GM12878 (cell line): ENCODE measurements at regions not wholly inside any gene's neighbourhood (a gene's known extent, or its start where the extent isn't known, plus 50 kb on each side); places are given as distances from the start of the nearest gene placed in this dataset.

Experiments
- CHD2 ChIP-seq: IDR thresholded peaks from 2 replicates; pipeline ENCODE4 v1.6.1; 2011; ENCODE audit warnings: low read depth, low read length, improper control_type of control experiment, borderline replicate concordance
- EZH2 ChIP-seq: IDR thresholded peaks from 2 replicates; pipeline ENCODE4 v1.6.1; 2012; ENCODE audit warnings: low read depth, mild to moderate bottlenecking, control low read depth, inconsistent platforms, low read length, borderline replicate concordance; ENCODE audit not compliant: control insufficient read depth
- POLR2A ChIP-seq: IDR thresholded peaks from 2 replicates; pipeline ENCODE4 v1.6.1; 2011; ENCODE audit warnings: low read depth, mild to moderate bottlenecking, low read length
- POLR2AphosphoS5 ChIP-seq: IDR thresholded peaks from 2 replicates; pipeline ENCODE4 v1.6.1; 2011; ENCODE audit warnings: mild to moderate bottlenecking, low read length, inconsistent platforms
- RFX5 ChIP-seq: IDR thresholded peaks from 2 replicates; pipeline ENCODE4 v1.6.1; 2011; ENCODE audit warnings: low read depth, low read length, improper control_type of control experiment
- SPI1 ChIP-seq: IDR thresholded peaks from 2 replicates; pipeline ENCODE4 v1.6.1; 2011; ENCODE audit warnings: low read depth, mild to moderate bottlenecking, low read length, moderate library complexity, borderline replicate concordance; ENCODE audit not compliant: insufficient read depth
- SREBF2 ChIP-seq: IDR thresholded peaks from 2 replicates; pipeline ENCODE4 v1.6.1; 2012; ENCODE audit warnings: mild to moderate bottlenecking, low read length
- SUZ12 ChIP-seq: fragments of 200-600 bp; sonication (generic); IDR thresholded peaks from one replicate; pipeline ENCODE4 v1.6.1; 2018; ENCODE audit warnings: antibody characterized with exemption, mild to moderate bottlenecking; ENCODE audit not compliant: unreplicated experiment
- TAF1 ChIP-seq: IDR thresholded peaks from 2 replicates; pipeline ENCODE4 v1.6.1; 2011; ENCODE audit warnings: mild to moderate bottlenecking, low read depth, low read length, borderline replicate concordance
- YY1 ChIP-seq: IDR thresholded peaks from 2 replicates; pipeline ENCODE4 v1.6.1; 2011; ENCODE audit warnings: low read depth, mild to moderate bottlenecking, low read length
- TF ChIP-seq, protein P1 (sequence below), 3 experiments: IDR thresholded peaks in 2 of 3; conservative IDR thresholded peaks in 1 of 3; 2 replicates each; pipeline ENCODE4 v1.5.1; 2011; ENCODE audit warnings: low read depth in 3 of 3, low read length in 3 of 3, mild to moderate bottlenecking in 3 of 3, control low read depth in 2 of 3, moderate library complexity in 2 of 3, inconsistent platforms in 1 of 3, mixed read lengths in 1 of 3; ENCODE audit not compliant: control insufficient read depth in 2 of 3, insufficient read depth in 1 of 3; ENCODE audit errors: extremely low read depth in 1 of 3
- TF ChIP-seq, protein P2 (sequence below): IDR thresholded peaks from 2 replicates; pipeline ENCODE4 v1.6.1; 2011; ENCODE audit warnings: mild to moderate bottlenecking, low read depth, low read length, moderate library complexity; ENCODE audit not compliant: insufficient replicate concordance

- TF ChIP-seq POLR2AphosphoS5 (no peak), CHD2 (no peak), POLR2A (no peak), SREBF2 (no peak), SUZ12 (no peak), SPI1 (no peak), RFX5 (no peak), TAF1 (no peak), EZH2 (no peak), YY1 (no peak)
- TF ChIP-seq, protein P1, sequence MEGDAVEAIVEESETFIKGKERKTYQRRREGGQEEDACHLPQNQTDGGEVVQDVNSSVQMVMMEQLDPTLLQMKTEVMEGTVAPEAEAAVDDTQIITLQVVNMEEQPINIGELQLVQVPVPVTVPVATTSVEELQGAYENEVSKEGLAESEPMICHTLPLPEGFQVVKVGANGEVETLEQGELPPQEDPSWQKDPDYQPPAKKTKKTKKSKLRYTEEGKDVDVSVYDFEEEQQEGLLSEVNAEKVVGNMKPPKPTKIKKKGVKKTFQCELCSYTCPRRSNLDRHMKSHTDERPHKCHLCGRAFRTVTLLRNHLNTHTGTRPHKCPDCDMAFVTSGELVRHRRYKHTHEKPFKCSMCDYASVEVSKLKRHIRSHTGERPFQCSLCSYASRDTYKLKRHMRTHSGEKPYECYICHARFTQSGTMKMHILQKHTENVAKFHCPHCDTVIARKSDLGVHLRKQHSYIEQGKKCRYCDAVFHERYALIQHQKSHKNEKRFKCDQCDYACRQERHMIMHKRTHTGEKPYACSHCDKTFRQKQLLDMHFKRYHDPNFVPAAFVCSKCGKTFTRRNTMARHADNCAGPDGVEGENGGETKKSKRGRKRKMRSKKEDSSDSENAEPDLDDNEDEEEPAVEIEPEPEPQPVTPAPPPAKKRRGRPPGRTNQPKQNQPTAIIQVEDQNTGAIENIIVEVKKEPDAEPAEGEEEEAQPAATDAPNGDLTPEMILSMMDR (IDR thresholded peaks at IDR 0.05 in 2 of 3, conservative IDR thresholded peaks at IDR 0.05 in 1 of 3; ENCODE audit: control insufficient read depth in 2 of 3, extremely low read depth in 1 of 3, insufficient read depth in 1 of 3, low read depth in 3 of 3, low read length in 3 of 3), result no peak
- TF ChIP-seq, protein P2, sequence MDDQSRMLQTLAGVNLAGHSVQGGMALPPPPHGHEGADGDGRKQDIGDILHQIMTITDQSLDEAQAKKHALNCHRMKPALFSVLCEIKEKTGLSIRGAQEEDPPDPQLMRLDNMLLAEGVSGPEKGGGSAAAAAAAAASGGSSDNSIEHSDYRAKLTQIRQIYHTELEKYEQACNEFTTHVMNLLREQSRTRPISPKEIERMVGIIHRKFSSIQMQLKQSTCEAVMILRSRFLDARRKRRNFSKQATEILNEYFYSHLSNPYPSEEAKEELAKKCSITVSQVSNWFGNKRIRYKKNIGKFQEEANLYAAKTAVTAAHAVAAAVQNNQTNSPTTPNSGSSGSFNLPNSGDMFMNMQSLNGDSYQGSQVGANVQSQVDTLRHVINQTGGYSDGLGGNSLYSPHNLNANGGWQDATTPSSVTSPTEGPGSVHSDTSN, result no peak
Observed at GRCh38 chr6:81832304-81832703, 79.8 kb upstream of the TENT5A start.
